ENCODE measurements at regions not wholly inside any gene's neighbourhood (a gene's known extent, or its start where the extent isn't known, plus 50 kb on each side); places are given as distances from the start of the nearest gene placed in this dataset.

- TF ChIP-seq SP1 (IDR thresholded peaks at IDR 0.05): no peak
- TF ChIP-seq L3MBTL2 (conservative IDR thresholded peaks at IDR 0.05): no peak
- no peak for TF ChIP-seq BHLHE40 (IDR thresholded peaks at IDR 0.05; ENCODE audit: borderline replicate concordance)
- TF ChIP-seq ARNT (IDR thresholded peaks at IDR 0.05): no peak
- no peak for TF ChIP-seq ELF4 (IDR thresholded peaks at IDR 0.05)
- TF ChIP-seq FOXM1 (IDR thresholded peaks at IDR 0.05; ENCODE audit: borderline replicate concordance): no peak
- TF ChIP-seq FOXA1 (IDR thresholded peaks at IDR 0.05): no peak
Observed at GRCh38 chr17:22161376-22161775, 469.1 kb downstream of the KCNJ18 start.

All from HEK293T (cell line).